ENCODE measurements at regions not wholly inside any gene's neighbourhood (a gene's known extent, or its start where the extent isn't known, plus 50 kb on each side); places are given as distances from the start of the nearest gene placed in this dataset.

DNA sequence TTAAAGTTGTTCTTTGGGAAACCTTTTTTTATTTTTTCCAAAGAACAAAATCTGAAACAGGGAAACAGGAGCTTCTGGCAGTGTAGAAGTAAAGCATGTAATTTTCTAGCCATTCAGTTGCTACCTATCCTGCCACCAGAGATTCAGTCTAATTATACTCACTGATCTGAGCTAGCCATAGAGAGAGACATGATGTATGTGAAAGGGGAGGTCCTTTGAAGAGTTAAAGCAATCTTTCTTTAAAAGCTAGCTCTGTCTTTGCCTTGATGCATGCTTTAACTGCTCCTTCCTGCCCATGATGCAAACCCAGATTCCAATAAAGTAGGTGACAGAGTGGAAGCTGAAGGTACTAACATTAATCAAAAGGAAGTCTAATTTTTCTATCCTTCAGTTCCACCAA is 114.1 kb upstream of the GRIK2 start:
- ATAC-seq (ENCODE audit: low read depth) (no peak), DNase-seq (no peak)
- H3K79me2 ChIP-seq (ENCODE audit: control insufficient read depth, insufficient read depth, low read length): no peaks in the 10 kb centered on the region
- no peak overlapping the region for H3K27ac Mint-ChIP-seq
- H3K4me1 ChIP-seq (ENCODE audit: control insufficient read depth in 2 of 2, insufficient read depth in 2 of 2, low read length in 2 of 2): no peaks in the 10 kb centered on the region
- H4K20me1 ChIP-seq (ENCODE audit: control insufficient read depth, insufficient read depth, low read length, poor library complexity, severe bottlenecking): no peaks in the 10 kb centered on the region
- intact Hi-C loops (cut with micrococcal nuclease): no loop called here
- no peak overlapping the region for H3K27ac ChIP-seq (ENCODE audit: low read length in 2 of 2)
- no peaks in the 10 kb centered on the region for H3K36me3 ChIP-seq (replicated peaks in 1 of 2; ENCODE audit: control extremely low read depth in 1 of 2, control insufficient read depth in 1 of 2, extremely low read depth in 1 of 2, insufficient read depth in 2 of 2, low read length in 1 of 2)
- H2AFZ ChIP-seq (ENCODE audit: insufficient read depth, low read depth, low read length, poor library complexity, severe bottlenecking): no peak overlapping the region
- no peak overlapping the region for H3K4me3 ChIP-seq (ENCODE audit: control extremely low read depth in 1 of 5, extremely low read depth in 1 of 5, insufficient read depth in 1 of 5, low read depth in 2 of 5, low read length in 4 of 5)
- H3K27me3 ChIP-seq (replicated peaks in 1 of 4; ENCODE audit: control extremely low read depth in 1 of 4, control insufficient read depth in 3 of 4, insufficient read depth in 4 of 4, low read length in 3 of 4): no peaks in the 10 kb centered on the region
- H3K9me3 ChIP-seq (ENCODE audit: control extremely low read depth in 1 of 3, control insufficient read depth in 2 of 3, insufficient read depth in 1 of 3, low read length in 2 of 3): peaks cover 0 to 18% (median 0%) of the 10 kb centered on the region in 3 donors
- no peak overlapping the region for H3K9ac ChIP-seq (ENCODE audit: low read length)
- ChIA-PET POLR2A (no interaction called here), CTCF (no interaction called here)
- no peak overlapping the region for H3K4me2 ChIP-seq (replicated peaks; ENCODE audit: low read depth, low read length, poor library complexity, severe bottlenecking)
- TF ChIP-seq EZH2 (IDR thresholded peaks at IDR 0.05; ENCODE audit: borderline replicate concordance, insufficient read depth, low read depth, low read length, poor library complexity, severe bottlenecking) (no peak), CTCF (IDR thresholded peaks at IDR 0.05) (no peak)
- no peaks in the 10 kb centered on the region for H3K27me3 Mint-ChIP-seq
- no peaks in the 10 kb centered on the region for H3K4me1 Mint-ChIP-seq
- no peak overlapping the region for H3K4me3 Mint-ChIP-seq
- H3K9me3 Mint-ChIP-seq (ENCODE audit: insufficient read depth): no peaks in the 10 kb centered on the region

DNA sequence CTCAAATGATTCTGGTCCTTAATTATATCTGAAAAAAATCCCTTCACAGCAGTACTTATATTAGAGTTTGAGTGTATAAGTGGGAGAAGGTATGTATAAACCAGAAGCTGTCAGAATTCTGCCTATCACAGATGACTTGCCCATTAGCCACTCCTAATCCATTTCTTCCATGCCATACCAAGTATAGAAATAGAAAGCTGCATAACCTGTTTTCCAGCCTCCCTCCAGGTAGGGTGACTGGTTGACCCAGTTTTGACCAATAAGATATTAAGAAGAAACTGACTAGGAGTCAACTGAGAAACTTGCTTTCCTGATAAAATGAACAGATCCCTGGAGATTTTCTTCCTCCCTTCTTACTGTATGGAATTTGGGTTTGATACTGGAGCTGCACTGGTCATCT is 112.2 kb upstream of the GRIK2 start:
- H3K4me1 Mint-ChIP-seq: no peaks in the 10 kb centered on the region
- CTCF ChIA-PET: no interaction called here
- no peak overlapping the region for H2AFZ ChIP-seq (ENCODE audit: insufficient read depth, low read depth, low read length, poor library complexity, severe bottlenecking)
- intact Hi-C loops (cut with micrococcal nuclease): no loop called here
- no peaks in the 10 kb centered on the region for H3K27me3 ChIP-seq (replicated peaks in 1 of 4; ENCODE audit: control extremely low read depth in 1 of 4, control insufficient read depth in 3 of 4, insufficient read depth in 4 of 4, low read length in 3 of 4)
- H3K4me1 ChIP-seq (ENCODE audit: control insufficient read depth in 2 of 2, insufficient read depth in 2 of 2, low read length in 2 of 2): no peaks in the 10 kb centered on the region
- no peaks in the 10 kb centered on the region for H3K9me3 Mint-ChIP-seq (ENCODE audit: insufficient read depth)
- DNase-seq (no peak), ATAC-seq (ENCODE audit: low read depth) (no peak)
- no peak overlapping the region for H3K27ac Mint-ChIP-seq
- H3K27ac ChIP-seq (ENCODE audit: low read length in 2 of 2): no peak overlapping the region
- no peaks in the 10 kb centered on the region for H3K36me3 ChIP-seq (replicated peaks in 1 of 2; ENCODE audit: control extremely low read depth in 1 of 2, control insufficient read depth in 1 of 2, extremely low read depth in 1 of 2, insufficient read depth in 2 of 2, low read length in 1 of 2)
- no peak overlapping the region for H3K4me3 Mint-ChIP-seq
- H3K27me3 Mint-ChIP-seq: no peaks in the 10 kb centered on the region
- no peak overlapping the region for H3K4me3 ChIP-seq (ENCODE audit: control extremely low read depth in 1 of 5, extremely low read depth in 1 of 5, insufficient read depth in 1 of 5, low read depth in 2 of 5, low read length in 4 of 5)
- no peaks in the 10 kb centered on the region for H4K20me1 ChIP-seq (ENCODE audit: control insufficient read depth, insufficient read depth, low read length, poor library complexity, severe bottlenecking)
- no peak overlapping the region for H3K9ac ChIP-seq (ENCODE audit: low read length)
- H3K4me2 ChIP-seq (replicated peaks; ENCODE audit: low read depth, low read length, poor library complexity, severe bottlenecking): no peak overlapping the region
- POLR2A ChIA-PET: no interaction called here
- TF ChIP-seq EZH2 (IDR thresholded peaks at IDR 0.05; ENCODE audit: borderline replicate concordance, insufficient read depth, low read depth, low read length, poor library complexity, severe bottlenecking) (no peak), CTCF (IDR thresholded peaks at IDR 0.05) (no peak)
- no peaks in the 10 kb centered on the region for H3K79me2 ChIP-seq (ENCODE audit: control insufficient read depth, insufficient read depth, low read length)
- peaks cover 0 to 21% (median 0%) of the 10 kb centered on the region in 3 donors for H3K9me3 ChIP-seq (ENCODE audit: control extremely low read depth in 1 of 3, control insufficient read depth in 2 of 3, insufficient read depth in 1 of 3, low read length in 2 of 3)

All from B cell (primary cell).